ELF-1 (cell line): ENCODE measurements at regions not wholly inside any gene's neighbourhood (a gene's known extent, or its start where the extent isn't known, plus 50 kb on each side); places are given as distances from the start of the nearest gene placed in this dataset.
"Not testable (repeated sequence)": the region's sequence is repeated elsewhere in the genome, so short reads cannot be mapped to it uniquely, and the experiment has no call there.

Experiments
- DNase-seq: peaks from one replicate; pipeline ENCODE4 v3.0.0-alpha.2; 2016; ENCODE audit warnings: low read depth, low spot score

GRCh38 chr13:38002606-38003005, 133.0 kb upstream of the TRPC4 start:
- DNase-seq: no peak

- no peak for DNase-seq
Observed at GRCh38 chr13:37997641-37998040, 128.1 kb upstream of the TRPC4 start.

GRCh38 chr13:37995092-37995491, 125.5 kb upstream of the TRPC4 start:
- no peak for DNase-seq

- DNase-seq: no peak
Observed at GRCh38 chr13:37986811-37987210, 117.2 kb upstream of the TRPC4 start.

- DNase-seq: no peak
Observed at GRCh38 chr13:37985281-37985680, 115.7 kb upstream of the TRPC4 start.

- DNase-seq: peak; percentile 18
Observed at GRCh38 chr13:37984357-37984756, 114.8 kb upstream of the TRPC4 start.

- DNase-seq: no peak
Observed at GRCh38 chr13:37981932-37982331, 112.4 kb upstream of the TRPC4 start.

- DNase-seq: no peak
Observed at GRCh38 chr13:37978680-37979079, 109.1 kb upstream of the TRPC4 start.

- DNase-seq: no peak
Observed at GRCh38 chr13:37968555-37968954, 99.0 kb upstream of the TRPC4 start.

- DNase-seq: no peak
Observed at GRCh38 chr13:37966266-37966665, 96.7 kb upstream of the TRPC4 start.

GRCh38 chr13:37960427-37960826, 90.9 kb upstream of the TRPC4 start:
- DNase-seq: no peak

- DNase-seq: no peak
Observed at GRCh38 chr13:37959284-37959683, 89.7 kb upstream of the TRPC4 start.

- no peak for DNase-seq
Observed at GRCh38 chr13:37956536-37956935, 87.0 kb upstream of the TRPC4 start.

GRCh38 chr13:37954597-37954996, 85.0 kb upstream of the TRPC4 start:
- DNase-seq: not testable (repeated sequence)

GRCh38 chr13:37954191-37954590, 84.6 kb upstream of the TRPC4 start:
- DNase-seq: no peak

- DNase-seq: no peak
Observed at GRCh38 chr13:37953696-37954095, 84.1 kb upstream of the TRPC4 start.

- no peak for DNase-seq
Observed at GRCh38 chr13:37950016-37950415, 80.4 kb upstream of the TRPC4 start.

- DNase-seq: no peak
Observed at GRCh38 chr13:37947419-37948140, 78.0 kb upstream of the TRPC4 start.

GRCh38 chr13:37945651-37946575, 76.3 kb upstream of the TRPC4 start:
- no peak for DNase-seq

- DNase-seq: no peak
Observed at GRCh38 chr13:37944869-37945442, 75.4 kb upstream of the TRPC4 start.

GRCh38 chr13:37944081-37944868, 74.7 kb upstream of the TRPC4 start:
- no peak for DNase-seq

- no peak for DNase-seq
Observed at GRCh38 chr13:37942929-37943328, 73.4 kb upstream of the TRPC4 start.
